Panc1 (cell line): ENCODE measurements at regions not wholly inside any gene's neighbourhood (a gene's known extent, or its start where the extent isn't known, plus 50 kb on each side); places are given as distances from the start of the nearest gene placed in this dataset.

Source experiments
- ATAC-seq: fragments of 200-7000 bp; cut with Tn5 transposase; 2 replicates; pipeline ENCODE4 v1.9.1; 2020; ENCODE audit warnings: mild to moderate bottlenecking, moderate library complexity
- BruUV-seq: library from RNA; stranded (reverse); fragments of 400-500 nt; replicated peaks from 2 replicates; lab custom pipeline; 2021; lab: Mats Ljungman, UMichigan
- CTCF ChIA-PET: fragments of 300-600 bp; sonication (Branson Sonifier 250); formaldehyde crosslinking; loops from one replicate; lab custom pipeline; 2022; ENCODE audit warnings: antibody characterized with exemption; lab: Charles Lee
- POLR2A ChIA-PET: fragments of 300-600 bp; sonication (Branson Sonifier 250); formaldehyde crosslinking; loops from one replicate; lab custom pipeline; 2022; ENCODE audit warnings: antibody characterized with exemption; lab: Charles Lee
- DNase-seq: peaks from one replicate; pipeline ENCODE4 v3.0.0-alpha.2; 2010; ENCODE audit warnings: low read depth, low spot score
- H3K27ac ChIP-seq: 2 replicates; pipeline ENCODE4 v1.5.1; 2011; ENCODE audit warnings: mild to moderate bottlenecking, low read length, inconsistent platforms
- H3K27me3 ChIP-seq: fragments of 200-500 bp; sonication (Bioruptor generic); 2 replicates; pipeline ENCODE4 v1.6.0; 2014; ENCODE audit warnings: low read length, inconsistent platforms; ENCODE audit not compliant: control insufficient read depth, insufficient read depth
- H3K36me3 ChIP-seq: fragments of 200-500 bp; sonication (Bioruptor generic); 2 replicates; pipeline ENCODE4 v1.5.1; 2014; ENCODE audit warnings: inconsistent platforms, mild to moderate bottlenecking, low read length, moderate library complexity; ENCODE audit not compliant: control insufficient read depth, insufficient read depth
- H3K4me1 ChIP-seq: 2 replicates; pipeline ENCODE4 v1.5.1; 2011; ENCODE audit warnings: inconsistent platforms, mild to moderate bottlenecking, low read length, moderate library complexity; ENCODE audit not compliant: control insufficient read depth, insufficient read depth
- H3K4me3 ChIP-seq, 2 experiments: 2 replicates each; pipeline ENCODE4 v1.5.1; 2011 to 2012; ENCODE audit warnings: low read depth in 2 of 2, low read length in 2 of 2, mild to moderate bottlenecking in 2 of 2, inconsistent platforms in 1 of 2, moderate library complexity in 1 of 2
- H3K9me3 ChIP-seq: fragments of 200-500 bp; sonication (Bioruptor generic); 2 replicates; pipeline ENCODE4 v1.5.1; 2014; ENCODE audit warnings: low read depth, mild to moderate bottlenecking, inconsistent platforms, low read length, moderate library complexity; ENCODE audit not compliant: control insufficient read depth, insufficient read depth
- POLR2AphosphoS5 ChIP-seq: IDR thresholded peaks from 2 replicates; pipeline ENCODE4 v1.6.1; 2012; ENCODE audit warnings: mild to moderate bottlenecking, low read depth, low read length, moderate library complexity
- SIN3A ChIP-seq: IDR thresholded peaks from 2 replicates; pipeline ENCODE4 v1.6.1; 2012; ENCODE audit warnings: low read depth, mild to moderate bottlenecking, low read length, moderate library complexity, borderline replicate concordance; ENCODE audit not compliant: insufficient read depth
- TCF7L2 ChIP-seq: IDR thresholded peaks from 2 replicates; pipeline ENCODE4 v1.6.1; 2011; ENCODE audit warnings: mild to moderate bottlenecking, low read depth, low read length, inconsistent platforms
- in situ Hi-C: cut with HindIII; loops from 2 replicates; pipeline ENCODE4 v1.10.0; 2016; ENCODE audit warnings: low sequenced_read_pairs, low pct_unique_long_range_greater_than_20kb
- intact Hi-C: fragments of 100-400 bp; cut with micrococcal nuclease; formaldehyde crosslinking; loops from one replicate; pipeline ENCODE4 v1.10.0; 2022; ENCODE audit not compliant: unreplicated experiment
- TF ChIP-seq, protein P1 (sequence below): fragments of 450-650 bp; IDR thresholded peaks from 2 replicates; pipeline ENCODE4 v1.5.1; 2017; ENCODE audit warnings: mild to moderate bottlenecking
- TF ChIP-seq, protein P2 (sequence below), 2 experiments: IDR thresholded peaks; 2 replicates each; pipeline ENCODE4 v1.6.1; 2011 to 2012; ENCODE audit warnings: low read depth in 2 of 2, control low read depth in 1 of 2, low read length in 1 of 2, mild to moderate bottlenecking in 1 of 2, moderate library complexity in 1 of 2; ENCODE audit not compliant: insufficient read depth in 1 of 2

DNA sequence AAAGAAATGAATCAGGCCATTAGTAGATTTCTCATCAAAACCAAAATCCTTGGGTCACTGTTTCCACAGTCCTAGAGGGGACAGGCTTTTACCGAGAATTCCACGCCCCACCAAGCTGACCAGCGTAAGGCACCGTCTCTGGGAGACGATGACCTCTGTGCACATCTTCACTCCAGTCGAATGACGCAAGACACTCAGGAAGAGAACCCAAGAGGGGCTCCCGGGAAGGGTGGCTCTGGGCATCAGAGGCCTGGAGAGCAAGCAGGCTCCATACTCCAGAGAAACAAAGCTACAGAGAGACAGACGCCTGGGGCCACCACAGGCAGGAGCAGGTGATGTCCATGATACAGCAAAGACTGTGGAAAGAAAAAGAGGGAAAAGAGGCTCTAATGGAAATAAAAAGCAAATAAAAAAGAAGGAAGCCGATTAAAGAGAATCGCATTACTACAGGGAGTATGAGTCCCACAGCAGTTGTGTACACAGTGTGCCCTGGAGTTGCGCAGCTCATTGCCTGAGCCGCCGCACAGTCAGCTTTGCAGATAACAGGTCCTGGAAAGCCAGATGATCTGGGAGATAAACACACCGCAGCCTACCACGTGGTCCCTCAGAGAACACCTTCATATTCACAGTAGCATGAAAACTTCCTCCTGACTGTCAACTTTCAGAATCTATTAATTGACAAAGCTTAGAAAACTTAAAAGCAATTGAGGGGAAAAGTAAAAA, 572.7 kb upstream of the SALL3 start:
- in situ Hi-C loops (no loop called here), intact Hi-C loops (no loop called here)
- H3K4me1 ChIP-seq = no peaks in the 10 kb centered on the region
- no TSS peak for BruUV-seq
- H3K9me3 ChIP-seq = no peaks in the 10 kb centered on the region
- no peak overlapping the region for H3K27ac ChIP-seq
- H3K4me3 ChIP-seq = no peak overlapping the region
- H3K36me3 ChIP-seq = no peaks in the 10 kb centered on the region
- TF ChIP-seq TCF7L2 = no peak
- no peak for TF ChIP-seq POLR2AphosphoS5
- no peak for TF ChIP-seq SIN3A
- TF ChIP-seq, protein P1, sequence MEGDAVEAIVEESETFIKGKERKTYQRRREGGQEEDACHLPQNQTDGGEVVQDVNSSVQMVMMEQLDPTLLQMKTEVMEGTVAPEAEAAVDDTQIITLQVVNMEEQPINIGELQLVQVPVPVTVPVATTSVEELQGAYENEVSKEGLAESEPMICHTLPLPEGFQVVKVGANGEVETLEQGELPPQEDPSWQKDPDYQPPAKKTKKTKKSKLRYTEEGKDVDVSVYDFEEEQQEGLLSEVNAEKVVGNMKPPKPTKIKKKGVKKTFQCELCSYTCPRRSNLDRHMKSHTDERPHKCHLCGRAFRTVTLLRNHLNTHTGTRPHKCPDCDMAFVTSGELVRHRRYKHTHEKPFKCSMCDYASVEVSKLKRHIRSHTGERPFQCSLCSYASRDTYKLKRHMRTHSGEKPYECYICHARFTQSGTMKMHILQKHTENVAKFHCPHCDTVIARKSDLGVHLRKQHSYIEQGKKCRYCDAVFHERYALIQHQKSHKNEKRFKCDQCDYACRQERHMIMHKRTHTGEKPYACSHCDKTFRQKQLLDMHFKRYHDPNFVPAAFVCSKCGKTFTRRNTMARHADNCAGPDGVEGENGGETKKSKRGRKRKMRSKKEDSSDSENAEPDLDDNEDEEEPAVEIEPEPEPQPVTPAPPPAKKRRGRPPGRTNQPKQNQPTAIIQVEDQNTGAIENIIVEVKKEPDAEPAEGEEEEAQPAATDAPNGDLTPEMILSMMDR = no peak
- TF ChIP-seq, protein P2, sequence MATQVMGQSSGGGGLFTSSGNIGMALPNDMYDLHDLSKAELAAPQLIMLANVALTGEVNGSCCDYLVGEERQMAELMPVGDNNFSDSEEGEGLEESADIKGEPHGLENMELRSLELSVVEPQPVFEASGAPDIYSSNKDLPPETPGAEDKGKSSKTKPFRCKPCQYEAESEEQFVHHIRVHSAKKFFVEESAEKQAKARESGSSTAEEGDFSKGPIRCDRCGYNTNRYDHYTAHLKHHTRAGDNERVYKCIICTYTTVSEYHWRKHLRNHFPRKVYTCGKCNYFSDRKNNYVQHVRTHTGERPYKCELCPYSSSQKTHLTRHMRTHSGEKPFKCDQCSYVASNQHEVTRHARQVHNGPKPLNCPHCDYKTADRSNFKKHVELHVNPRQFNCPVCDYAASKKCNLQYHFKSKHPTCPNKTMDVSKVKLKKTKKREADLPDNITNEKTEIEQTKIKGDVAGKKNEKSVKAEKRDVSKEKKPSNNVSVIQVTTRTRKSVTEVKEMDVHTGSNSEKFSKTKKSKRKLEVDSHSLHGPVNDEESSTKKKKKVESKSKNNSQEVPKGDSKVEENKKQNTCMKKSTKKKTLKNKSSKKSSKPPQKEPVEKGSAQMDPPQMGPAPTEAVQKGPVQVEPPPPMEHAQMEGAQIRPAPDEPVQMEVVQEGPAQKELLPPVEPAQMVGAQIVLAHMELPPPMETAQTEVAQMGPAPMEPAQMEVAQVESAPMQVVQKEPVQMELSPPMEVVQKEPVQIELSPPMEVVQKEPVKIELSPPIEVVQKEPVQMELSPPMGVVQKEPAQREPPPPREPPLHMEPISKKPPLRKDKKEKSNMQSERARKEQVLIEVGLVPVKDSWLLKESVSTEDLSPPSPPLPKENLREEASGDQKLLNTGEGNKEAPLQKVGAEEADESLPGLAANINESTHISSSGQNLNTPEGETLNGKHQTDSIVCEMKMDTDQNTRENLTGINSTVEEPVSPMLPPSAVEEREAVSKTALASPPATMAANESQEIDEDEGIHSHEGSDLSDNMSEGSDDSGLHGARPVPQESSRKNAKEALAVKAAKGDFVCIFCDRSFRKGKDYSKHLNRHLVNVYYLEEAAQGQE (IDR thresholded peaks at IDR 0.05; ENCODE audit: insufficient read depth in 1 of 2, low read depth in 2 of 2, low read length in 1 of 2) = no peak
- no peak for DNase-seq
- no peak for ATAC-seq
- H3K27me3 ChIP-seq = peaks cover 12% of the 10 kb centered on the region; the same call in 1 of the 2 replicates
- ChIA-PET CTCF (no interaction called here), POLR2A (interaction anchor here (0.5 kb wide), 1 partner anchor 9 kb away, joined by 3 read pairs; no protein-coding TSS in a partner anchor)

DNA sequence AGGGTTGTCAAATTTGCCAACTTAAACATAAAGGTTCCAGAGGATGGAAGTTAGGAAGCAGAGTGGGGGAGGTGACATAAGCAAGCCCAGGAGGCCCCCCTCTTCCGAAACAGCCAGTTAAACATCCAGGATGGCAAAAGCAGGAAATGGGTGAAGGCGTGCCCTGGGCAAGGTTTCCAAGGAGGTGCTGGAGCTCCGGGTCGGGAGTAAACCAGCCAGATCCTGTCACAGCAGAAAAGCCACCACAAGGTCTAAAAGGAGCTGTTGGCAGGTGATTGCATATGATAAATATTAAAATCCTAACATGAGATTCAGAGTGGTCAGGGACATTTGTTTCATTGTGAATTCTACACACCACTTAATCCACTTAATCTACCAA, 572.2 kb upstream of the SALL3 start:
- in situ Hi-C loops = no loop called here
- TF ChIP-seq, protein P1 = no peak
- TF ChIP-seq SIN3A = no peak
- no peak overlapping the region for H3K4me3 ChIP-seq
- DNase-seq (no peak), ATAC-seq (no peak)
- ChIA-PET POLR2A (interaction anchor here (0.5 kb wide), 1 partner anchor 9 kb away, joined by 3 read pairs; no protein-coding TSS in a partner anchor), CTCF (no interaction called here)
- no peaks in the 10 kb centered on the region for H3K36me3 ChIP-seq
- intact Hi-C loops = no loop called here
- no peak overlapping the region for H3K27ac ChIP-seq
- BruUV-seq = no TSS peak
- no peaks in the 10 kb centered on the region for H3K9me3 ChIP-seq
- peaks cover 12% of the 10 kb centered on the region; the same call in 1 of the 2 replicates for H3K27me3 ChIP-seq
- H3K4me1 ChIP-seq = no peaks in the 10 kb centered on the region
